HFF-Myc (cell line): ENCODE measurements at regions not wholly inside any gene's neighbourhood (a gene's known extent, or its start where the extent isn't known, plus 50 kb on each side); places are given as distances from the start of the nearest gene placed in this dataset.

Source experiments
- DNase-seq: peaks from one replicate; pipeline ENCODE4 v3.0.0-alpha.2; 2011; ENCODE audit warnings: low read depth; ENCODE audit errors: extremely low read depth
- H3K4me3 ChIP-seq: replicated peaks from 2 replicates; pipeline ENCODE4 v1.5.1; 2011; ENCODE audit warnings: low read depth, mild to moderate bottlenecking, control low read depth, low read length
- TF ChIP-seq, protein P1 (sequence below): IDR thresholded peaks from 2 replicates; pipeline ENCODE4 v1.5.1; 2012; ENCODE audit warnings: mild to moderate bottlenecking, low read depth, low read length, control low read depth; ENCODE audit errors: missing control alignments

DNA sequence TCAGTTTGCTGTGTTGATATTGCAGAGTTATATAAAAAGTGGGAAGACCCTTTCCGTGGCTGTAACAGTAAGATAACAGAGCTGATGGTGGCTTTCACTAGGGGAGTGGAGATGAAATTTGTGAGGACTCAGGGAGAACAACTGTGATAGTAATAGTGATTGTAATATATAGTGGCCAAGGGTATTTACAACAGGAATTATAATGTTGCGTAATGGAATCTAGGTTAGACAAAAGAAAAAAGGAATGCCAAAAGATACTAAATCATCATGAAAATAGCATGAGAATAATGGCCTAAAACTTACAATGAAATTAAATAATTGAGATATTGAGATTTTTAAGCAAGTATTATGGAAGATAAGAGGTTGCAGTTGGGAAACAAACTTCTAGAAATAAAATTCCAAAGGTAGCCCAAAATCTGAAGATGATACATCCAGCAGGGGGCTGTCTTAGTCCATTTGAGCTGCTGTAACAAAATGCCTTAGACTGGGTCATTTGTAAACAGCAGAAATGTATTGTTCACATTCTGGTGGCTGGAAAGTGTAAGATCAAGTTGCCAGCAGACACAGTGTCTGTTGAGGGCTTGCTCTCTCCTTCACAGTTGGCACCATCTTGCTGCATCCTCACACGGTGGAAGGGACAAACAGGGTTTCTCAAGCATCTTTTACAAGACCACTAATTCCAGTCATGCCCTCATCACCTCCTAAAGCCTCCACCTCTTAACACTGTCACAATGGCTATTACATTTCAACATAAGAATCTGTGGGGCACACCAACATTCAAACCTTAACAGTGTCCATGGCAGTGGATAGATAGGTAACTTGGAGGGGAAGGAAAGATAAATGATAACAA is 711.2 kb downstream of the MRPL39 start:
- no peak overlapping the region for H3K4me3 ChIP-seq
- TF ChIP-seq, protein P1, sequence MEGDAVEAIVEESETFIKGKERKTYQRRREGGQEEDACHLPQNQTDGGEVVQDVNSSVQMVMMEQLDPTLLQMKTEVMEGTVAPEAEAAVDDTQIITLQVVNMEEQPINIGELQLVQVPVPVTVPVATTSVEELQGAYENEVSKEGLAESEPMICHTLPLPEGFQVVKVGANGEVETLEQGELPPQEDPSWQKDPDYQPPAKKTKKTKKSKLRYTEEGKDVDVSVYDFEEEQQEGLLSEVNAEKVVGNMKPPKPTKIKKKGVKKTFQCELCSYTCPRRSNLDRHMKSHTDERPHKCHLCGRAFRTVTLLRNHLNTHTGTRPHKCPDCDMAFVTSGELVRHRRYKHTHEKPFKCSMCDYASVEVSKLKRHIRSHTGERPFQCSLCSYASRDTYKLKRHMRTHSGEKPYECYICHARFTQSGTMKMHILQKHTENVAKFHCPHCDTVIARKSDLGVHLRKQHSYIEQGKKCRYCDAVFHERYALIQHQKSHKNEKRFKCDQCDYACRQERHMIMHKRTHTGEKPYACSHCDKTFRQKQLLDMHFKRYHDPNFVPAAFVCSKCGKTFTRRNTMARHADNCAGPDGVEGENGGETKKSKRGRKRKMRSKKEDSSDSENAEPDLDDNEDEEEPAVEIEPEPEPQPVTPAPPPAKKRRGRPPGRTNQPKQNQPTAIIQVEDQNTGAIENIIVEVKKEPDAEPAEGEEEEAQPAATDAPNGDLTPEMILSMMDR = no peak
- no peak for DNase-seq

DNA sequence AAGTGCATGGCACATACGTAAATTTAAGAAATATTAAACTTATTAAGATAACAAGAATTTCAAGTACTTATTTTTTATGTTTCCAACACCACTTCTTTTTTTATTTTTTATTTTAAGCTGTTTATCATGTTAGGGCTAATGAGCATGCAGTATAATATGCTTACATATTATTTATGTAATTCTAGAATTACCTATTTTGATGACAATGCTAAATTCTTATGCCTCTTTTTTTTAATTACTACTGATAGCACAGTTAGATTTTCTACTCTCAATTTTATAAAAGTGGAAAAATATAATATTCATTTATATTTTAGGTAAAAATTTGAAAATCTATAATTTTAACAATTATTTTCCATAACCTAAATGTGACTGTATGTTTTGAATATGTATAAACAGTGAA is 713.0 kb downstream of the MRPL39 start:
- H3K4me3 ChIP-seq = no peak overlapping the region
- DNase-seq = no peak
- TF ChIP-seq, protein P1 = no peak

DNA sequence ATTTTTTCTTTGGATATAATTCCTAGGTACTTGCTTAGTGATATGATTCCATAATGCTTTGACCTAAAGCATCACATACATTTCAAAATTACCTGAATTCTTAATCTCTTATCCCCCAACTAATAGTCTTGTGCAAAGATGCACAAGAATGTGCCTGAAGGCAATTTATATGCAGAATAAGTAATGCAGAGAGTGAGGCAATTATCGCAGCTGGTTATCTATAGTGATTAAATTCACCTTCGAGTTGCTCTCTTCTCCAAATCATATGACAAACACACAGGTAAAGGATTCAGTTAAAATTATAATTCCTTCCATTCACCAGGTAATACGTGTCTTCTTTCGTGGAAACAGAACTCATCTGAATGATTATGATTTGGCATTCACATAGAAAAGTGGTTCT is 717.3 kb downstream of the MRPL39 start:
- TF ChIP-seq, protein P1 = no peak
- no peak for DNase-seq
- no peak overlapping the region for H3K4me3 ChIP-seq

DNA sequence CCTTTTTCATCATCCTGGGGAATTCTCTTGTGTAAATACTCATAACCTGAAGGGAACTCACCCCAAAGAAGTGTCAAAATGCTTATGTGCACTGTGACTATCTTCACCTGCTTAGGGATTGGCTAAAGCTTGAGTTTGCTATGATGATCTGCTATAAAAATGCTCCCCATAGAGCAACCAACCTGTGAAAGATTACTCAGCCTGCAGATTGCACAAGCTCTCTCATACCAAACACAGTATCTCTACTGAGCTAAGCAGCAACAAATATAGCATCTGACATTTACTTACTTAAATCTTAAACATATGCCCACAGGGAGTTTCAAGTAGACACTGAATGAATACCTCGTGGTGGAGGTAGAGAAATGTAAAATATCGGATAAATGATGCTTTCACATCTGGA is 725.8 kb downstream of the MRPL39 start:
- TF ChIP-seq, protein P1 = no peak
- DNase-seq = no peak

DNA sequence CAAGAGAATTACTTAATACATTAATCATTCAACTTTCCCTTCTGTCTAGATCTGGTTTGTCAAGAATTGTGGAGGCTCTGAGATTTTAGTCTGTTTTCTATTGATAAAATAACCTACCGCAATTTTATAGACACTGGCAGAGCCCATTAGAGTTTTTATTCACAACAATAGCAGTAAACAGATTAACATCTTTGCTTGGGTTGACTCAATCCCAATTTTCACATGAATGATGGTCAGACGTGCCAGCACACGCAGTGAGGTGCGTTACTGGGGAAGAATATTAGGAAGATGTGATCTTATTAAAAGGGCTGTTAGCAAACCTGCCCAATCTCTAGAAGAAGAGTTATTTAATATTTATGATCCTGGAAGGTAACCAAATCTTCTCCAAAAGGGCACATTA is 736.6 kb downstream of the MRPL39 start:
- no peak for DNase-seq
- TF ChIP-seq, protein P1 = no peak
- no peak overlapping the region for H3K4me3 ChIP-seq

More for the DNA sequence above, 725.8 kb downstream of the MRPL39 start:
- H3K4me3 ChIP-seq = no peak overlapping the region

DNA sequence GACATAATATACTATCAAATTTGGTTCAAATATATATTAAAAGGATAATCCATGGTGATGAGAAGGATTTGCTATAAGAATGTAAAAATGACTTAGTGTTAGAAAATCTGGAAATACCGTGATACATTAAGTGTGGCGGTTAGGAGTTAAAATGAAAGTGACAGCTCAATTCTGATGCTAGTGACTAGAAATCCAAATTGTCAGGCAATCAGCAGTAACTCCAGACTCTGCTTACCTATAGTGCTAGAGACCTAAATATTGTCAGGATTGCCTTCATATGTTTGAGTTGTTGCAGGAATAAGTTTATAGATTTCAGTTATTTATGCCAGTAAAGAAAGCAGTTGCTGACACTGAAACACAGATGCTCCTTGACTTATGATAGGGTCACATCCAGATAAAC is 737.4 kb downstream of the MRPL39 start:
- TF ChIP-seq, protein P1 = no peak
- no peak overlapping the region for H3K4me3 ChIP-seq
- no peak for DNase-seq
